Kasumi-1 (cell line): ENCODE measurements at regions not wholly inside any gene's neighbourhood (a gene's known extent, or its start where the extent isn't known, plus 50 kb on each side); places are given as distances from the start of the nearest gene placed in this dataset.
"Not testable (repeated sequence)": the region's sequence is repeated elsewhere in the genome, so short reads cannot be mapped to it uniquely, and the experiment has no call there.

Source experiments
- DNase-seq, 2 experiments: peaks; one replicate each; lab custom pipeline; 2025; lab: John Stamatoyannopoulos, UW

DNA sequence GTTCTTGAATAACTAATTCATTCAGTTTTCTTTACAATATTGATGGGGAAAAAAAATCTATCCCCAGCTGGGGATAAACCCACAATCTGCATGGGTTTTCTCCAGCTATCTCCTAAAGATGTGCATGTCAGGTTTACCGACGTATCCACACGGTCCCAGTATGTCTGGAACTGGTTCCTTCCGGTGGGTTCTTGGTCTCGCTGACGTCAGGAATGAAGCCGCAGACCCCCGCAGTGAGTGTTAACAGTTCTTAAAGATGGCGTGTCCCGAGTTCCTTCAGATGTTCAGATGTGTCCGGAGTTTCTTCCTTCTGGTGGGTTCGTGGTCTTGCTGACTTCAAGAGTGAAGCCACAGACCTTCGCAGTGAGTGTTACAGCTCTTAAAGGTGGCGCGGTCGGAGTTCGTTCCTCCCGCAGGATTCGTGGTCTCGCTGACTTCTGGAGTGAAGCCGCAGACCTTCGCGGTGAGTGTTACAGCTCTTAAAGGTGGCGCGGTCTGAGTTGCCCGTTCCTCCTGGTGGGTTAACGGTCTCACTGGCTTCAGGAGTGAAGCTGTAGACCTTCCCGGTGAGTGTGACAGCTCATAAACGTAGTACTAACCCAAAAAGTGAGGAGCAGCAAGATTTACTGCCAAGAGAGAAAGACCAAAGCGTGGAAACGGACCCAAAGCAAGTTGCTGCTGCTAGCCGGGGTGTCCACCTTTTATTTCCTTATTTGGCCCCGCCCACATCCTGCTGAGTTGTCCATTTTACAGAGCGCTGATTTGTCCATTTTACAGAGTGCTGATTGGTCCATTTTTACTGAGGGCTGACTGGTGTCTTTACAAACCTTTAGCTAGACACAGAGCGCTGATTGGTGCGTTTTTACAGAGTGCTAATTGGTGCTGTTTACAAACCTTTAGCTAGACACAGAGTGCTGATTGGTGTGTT, 195.1 kb upstream of the NR2F2 start:
- no peak for DNase-seq

DNA sequence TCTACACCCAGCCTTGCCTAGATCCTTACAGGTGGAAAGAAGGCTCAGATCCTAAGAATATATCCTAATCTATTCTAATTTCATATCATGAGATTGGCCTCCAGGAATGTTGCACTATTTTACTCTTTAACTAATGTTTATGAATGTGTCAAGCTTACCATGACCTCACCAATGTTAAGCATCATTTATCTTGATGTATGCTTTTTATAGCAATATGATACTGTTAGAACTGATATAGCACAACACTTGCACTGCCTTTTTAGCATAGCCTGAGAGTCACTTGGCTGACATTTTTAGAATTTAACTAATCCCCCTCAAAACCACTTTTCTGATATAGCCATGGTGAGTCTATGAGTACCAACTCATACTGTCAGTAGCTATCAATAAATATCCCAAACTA, 191.5 kb upstream of the NR2F2 start:
- no peak for DNase-seq

- no peak for DNase-seq
Observed at GRCh38 chr15:96142498-96142897, 188.0 kb upstream of the NR2F2 start.

DNA sequence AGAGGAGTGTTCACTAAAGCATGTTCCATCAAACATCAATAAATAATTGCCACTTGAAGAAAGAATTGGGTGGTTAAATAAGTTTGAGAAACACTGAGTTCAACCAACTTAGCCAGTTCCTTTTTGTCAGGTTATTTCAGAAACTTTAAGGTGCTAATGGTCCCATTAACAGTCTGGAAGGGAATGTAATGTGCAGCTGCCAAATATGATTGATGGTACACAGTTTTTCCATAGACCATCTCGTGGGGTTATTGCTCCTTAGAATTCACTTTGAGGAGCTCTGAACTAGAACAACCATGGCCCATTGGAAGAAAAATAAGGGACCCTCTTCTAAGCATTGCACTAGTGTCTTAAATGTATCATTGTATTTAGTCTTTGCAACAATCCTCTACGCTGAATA, 185.8 kb upstream of the NR2F2 start:
- DNase-seq = no peak

DNA sequence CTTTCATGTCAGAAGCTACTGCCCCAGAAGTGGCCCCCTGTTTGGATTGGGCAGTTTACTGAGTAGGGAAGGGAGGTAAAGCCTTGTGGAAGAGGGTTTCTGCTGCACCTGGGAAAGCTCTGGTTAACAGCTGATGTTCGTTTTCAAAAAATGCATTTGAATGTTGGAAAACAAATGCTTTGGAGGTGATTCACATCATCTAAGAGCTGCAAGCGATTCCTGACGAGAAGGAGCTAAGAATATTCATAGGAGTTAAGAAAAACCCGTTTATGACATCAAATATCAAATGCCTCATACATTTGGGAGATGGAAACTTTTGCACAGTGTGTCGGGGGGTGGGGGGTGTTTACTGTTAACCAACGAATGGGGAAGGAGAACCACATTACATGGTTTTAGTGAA, 183.8 kb upstream of the NR2F2 start:
- DNase-seq = no peak

- no peak for DNase-seq
Observed at GRCh38 chr15:96147267-96147666, 183.2 kb upstream of the NR2F2 start.

GRCh38 chr15:96150254-96150653, 180.2 kb upstream of the NR2F2 start:
- no peak for DNase-seq

- DNase-seq = not testable (repeated sequence)
Observed at GRCh38 chr15:96151749-96152148, 178.8 kb upstream of the NR2F2 start.

GRCh38 chr15:96153929-96154328, 176.6 kb upstream of the NR2F2 start:
- no peak for DNase-seq

DNA sequence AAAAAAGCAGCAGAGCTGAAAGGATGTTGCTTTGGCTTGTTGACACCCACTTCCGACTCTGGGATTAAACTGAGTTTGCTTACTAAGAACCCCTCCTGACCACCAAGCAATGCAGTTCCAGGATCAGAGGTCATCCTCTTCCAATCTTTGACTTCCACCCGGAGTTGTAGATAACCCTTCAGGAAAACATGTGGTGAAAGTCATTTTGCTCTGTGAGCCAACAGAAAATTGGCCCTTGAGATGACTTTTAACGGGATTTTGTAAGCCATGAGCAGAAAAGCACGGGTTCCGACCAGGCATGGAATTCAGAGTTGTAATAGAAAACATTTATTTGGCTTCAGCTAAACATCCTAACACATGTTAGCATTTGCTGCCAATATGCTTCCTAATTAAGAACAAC, 171.6 kb upstream of the NR2F2 start:
- DNase-seq = no peak

- no peak for DNase-seq
Observed at GRCh38 chr15:96160269-96160668, 170.2 kb upstream of the NR2F2 start.

GRCh38 chr15:96160800-96161199, 169.7 kb upstream of the NR2F2 start:
- no peak for DNase-seq

- DNase-seq = no peak
Observed at GRCh38 chr15:96162322-96162721, 168.2 kb upstream of the NR2F2 start.

DNA sequence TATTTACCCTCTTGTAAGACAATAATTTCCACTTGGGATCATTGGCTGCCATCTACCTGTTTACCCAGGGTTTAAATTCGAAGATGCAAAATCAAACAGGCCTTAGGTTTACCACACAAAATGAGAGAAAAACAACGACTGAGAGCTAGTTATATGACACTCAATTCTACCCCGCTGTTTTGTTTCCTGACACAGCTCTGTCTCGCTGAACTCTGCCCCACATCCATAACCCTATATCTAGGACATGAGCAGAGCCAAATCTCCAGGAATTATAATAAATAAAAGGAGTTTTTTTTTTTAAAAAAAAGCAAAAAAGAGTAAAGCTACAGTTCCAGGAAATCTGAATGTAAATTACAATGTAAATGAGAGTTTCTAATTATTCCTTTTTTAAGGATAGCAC, 165.4 kb upstream of the NR2F2 start:
- no peak for DNase-seq

GRCh38 chr15:96165775-96166174, 164.7 kb upstream of the NR2F2 start:
- DNase-seq = no peak

- DNase-seq = no peak
Observed at GRCh38 chr15:96166223-96167200, 164.0 kb upstream of the NR2F2 start.

- DNase-seq = not testable (repeated sequence)
Observed at GRCh38 chr15:96170616-96170978, 159.9 kb upstream of the NR2F2 start.

DNA sequence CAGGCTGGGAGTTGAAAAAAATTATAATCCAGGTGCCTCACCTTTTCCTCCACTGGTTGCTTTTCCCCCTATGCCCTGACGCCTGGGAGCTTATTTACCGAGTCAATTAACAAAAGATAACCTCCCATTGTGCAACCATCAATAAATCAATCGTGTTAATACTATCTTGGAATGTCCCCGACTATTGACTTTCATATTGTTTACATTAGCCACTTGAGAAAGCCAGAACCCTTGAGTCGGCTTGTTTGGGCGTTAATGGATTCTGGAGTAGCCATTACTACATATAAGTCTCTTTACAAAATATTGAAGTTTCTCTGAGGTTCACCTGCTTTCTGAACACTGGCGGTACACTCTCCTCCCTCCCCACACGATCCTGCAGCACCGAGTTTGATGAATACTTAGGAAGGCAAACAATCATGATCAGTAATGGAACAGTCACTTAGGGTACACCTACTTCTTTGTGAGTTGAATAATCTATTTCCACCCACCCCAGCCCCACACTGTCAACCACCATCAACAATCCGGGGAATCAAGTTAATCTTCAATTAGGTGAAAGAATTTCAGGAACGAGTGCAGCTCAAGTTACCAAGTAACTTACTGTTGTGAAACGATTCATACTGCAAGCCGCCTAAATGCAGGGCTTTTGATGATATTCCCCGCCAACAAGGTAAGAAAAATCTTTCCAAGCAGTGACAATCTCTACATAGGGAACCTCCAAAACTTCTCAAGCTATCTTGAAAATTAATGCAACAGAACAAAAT, 159.3 kb upstream of the NR2F2 start:
- no peak for DNase-seq

GRCh38 chr15:96171853-96172296, 158.6 kb upstream of the NR2F2 start:
- no peak for DNase-seq

GRCh38 chr15:96172417-96172816, 158.1 kb upstream of the NR2F2 start:
- no peak for DNase-seq

DNA sequence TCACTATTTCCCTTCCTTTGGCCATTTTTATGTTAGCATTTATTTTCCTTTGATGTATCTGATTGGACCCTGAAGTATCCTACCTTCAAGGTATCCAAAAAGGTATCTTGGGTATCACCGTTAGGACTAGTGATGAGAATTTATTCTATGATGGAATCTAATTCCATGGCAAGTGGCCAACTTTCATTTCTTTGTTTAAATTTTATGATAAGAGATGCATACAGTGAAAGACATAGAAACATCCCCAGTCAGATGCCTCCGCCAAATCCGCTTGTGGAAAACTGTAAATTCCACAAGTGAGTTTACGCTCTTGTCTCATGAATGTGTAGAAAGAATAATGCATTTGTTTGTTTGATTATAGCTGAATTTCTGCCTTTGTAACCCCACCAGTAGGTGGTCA, 153.7 kb upstream of the NR2F2 start:
- DNase-seq = no peak

GRCh38 chr15:96177279-96177678, 153.2 kb upstream of the NR2F2 start:
- no peak for DNase-seq
